HG03097 (cell line): ENCODE measurements at regions not wholly inside any gene's neighbourhood (a gene's known extent, or its start where the extent isn't known, plus 50 kb on each side); places are given as distances from the start of the nearest gene placed in this dataset.
"Not testable (repeated sequence)": the region's sequence is repeated elsewhere in the genome, so short reads cannot be mapped to it uniquely, and the experiment has no call there.

Experiments used
- ATAC-seq: cut with Tn5 transposase; IDR thresholded peaks from one replicate; pipeline ENCODE4 v1.9.1; 2021; ENCODE audit not compliant: unreplicated experiment, low FRiP score

GRCh38 chr4:112939901-112940300 lies 109.6 kb upstream of the ANK2 start:
- ATAC-seq = no peak

- no peak for ATAC-seq
Observed at GRCh38 chr4:112940336-112940735, 109.1 kb upstream of the ANK2 start.

- ATAC-seq = no peak
Observed at GRCh38 chr4:112942077-112942476, 107.4 kb upstream of the ANK2 start.

- no peak for ATAC-seq
Observed at GRCh38 chr4:112942997-112943396, 106.5 kb upstream of the ANK2 start.

GRCh38 chr4:112944006-112944405 lies 105.4 kb upstream of the ANK2 start:
- ATAC-seq = no peak

- ATAC-seq = no peak
Observed at GRCh38 chr4:112946127-112946526, 103.3 kb upstream of the ANK2 start.

- ATAC-seq = no peak
Observed at GRCh38 chr4:112947616-112948015, 101.8 kb upstream of the ANK2 start.

GRCh38 chr4:112951362-112952312 lies 97.8 kb upstream of the ANK2 start:
- ATAC-seq = no peak

GRCh38 chr4:112952313-112952700 lies 97.1 kb upstream of the ANK2 start:
- no peak for ATAC-seq

- no peak for ATAC-seq
Observed at GRCh38 chr4:112953262-112953661, 96.2 kb upstream of the ANK2 start.

GRCh38 chr4:112954286-112954685 lies 95.2 kb upstream of the ANK2 start:
- no peak for ATAC-seq

GRCh38 chr4:112956484-112956896 lies 93.0 kb upstream of the ANK2 start:
- no peak for ATAC-seq

GRCh38 chr4:112957764-112958163 lies 91.7 kb upstream of the ANK2 start:
- ATAC-seq = not testable (repeated sequence)

- ATAC-seq = no peak
Observed at GRCh38 chr4:112966701-112967488, 82.6 kb upstream of the ANK2 start.

- no peak for ATAC-seq
Observed at GRCh38 chr4:112968451-112969159, 80.8 kb upstream of the ANK2 start.

GRCh38 chr4:112970903-112971302 lies 78.5 kb upstream of the ANK2 start:
- ATAC-seq = no peak

- no peak for ATAC-seq
Observed at GRCh38 chr4:112973750-112974251, 75.7 kb upstream of the ANK2 start.

- ATAC-seq = no peak
Observed at GRCh38 chr4:112975567-112976355, 73.7 kb upstream of the ANK2 start.

GRCh38 chr4:112978691-112979472 lies 70.6 kb upstream of the ANK2 start:
- ATAC-seq = no peak
